ENCODE measurements at regions not wholly inside any gene's neighbourhood (a gene's known extent, or its start where the extent isn't known, plus 50 kb on each side); places are given as distances from the start of the nearest gene placed in this dataset.

DNA sequence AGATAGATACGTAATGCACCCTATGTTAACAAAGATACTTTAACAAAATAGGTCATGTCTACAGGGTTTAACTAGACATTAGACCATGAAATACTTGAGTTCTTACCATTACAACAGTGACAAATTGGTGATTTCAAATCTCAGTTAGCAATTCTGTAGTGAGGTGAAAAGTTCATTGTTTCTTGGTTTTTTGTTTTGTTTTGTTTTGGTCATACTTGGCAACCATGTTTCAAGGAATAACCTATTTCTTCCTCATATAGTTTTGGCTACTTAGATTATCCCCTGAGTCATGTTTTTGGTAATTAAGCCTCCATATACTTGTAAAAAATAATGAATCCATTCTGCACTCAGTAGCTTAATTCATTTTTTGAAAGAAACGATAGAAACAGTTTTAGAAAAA is 1200.4 kb downstream of the DIAPH3 start:
- Histone ChIP-seq H3K9me3 (no peaks in the 10 kb centered on the region), H3K27ac (no peak overlapping the region), H3K36me3 (no peaks in the 10 kb centered on the region), H3K4me1 (ENCODE audit: insufficient read depth) (no peaks in the 10 kb centered on the region), H3K4me3 (no peak overlapping the region), H3K27me3 (no peaks in the 10 kb centered on the region)
- no peak for DNase-seq
- TF ChIP-seq POLR2A (IDR thresholded peaks at IDR 0.05) (no peak), EP300 (IDR thresholded peaks at IDR 0.05) (no peak)
- TF ChIP-seq, protein P1, sequence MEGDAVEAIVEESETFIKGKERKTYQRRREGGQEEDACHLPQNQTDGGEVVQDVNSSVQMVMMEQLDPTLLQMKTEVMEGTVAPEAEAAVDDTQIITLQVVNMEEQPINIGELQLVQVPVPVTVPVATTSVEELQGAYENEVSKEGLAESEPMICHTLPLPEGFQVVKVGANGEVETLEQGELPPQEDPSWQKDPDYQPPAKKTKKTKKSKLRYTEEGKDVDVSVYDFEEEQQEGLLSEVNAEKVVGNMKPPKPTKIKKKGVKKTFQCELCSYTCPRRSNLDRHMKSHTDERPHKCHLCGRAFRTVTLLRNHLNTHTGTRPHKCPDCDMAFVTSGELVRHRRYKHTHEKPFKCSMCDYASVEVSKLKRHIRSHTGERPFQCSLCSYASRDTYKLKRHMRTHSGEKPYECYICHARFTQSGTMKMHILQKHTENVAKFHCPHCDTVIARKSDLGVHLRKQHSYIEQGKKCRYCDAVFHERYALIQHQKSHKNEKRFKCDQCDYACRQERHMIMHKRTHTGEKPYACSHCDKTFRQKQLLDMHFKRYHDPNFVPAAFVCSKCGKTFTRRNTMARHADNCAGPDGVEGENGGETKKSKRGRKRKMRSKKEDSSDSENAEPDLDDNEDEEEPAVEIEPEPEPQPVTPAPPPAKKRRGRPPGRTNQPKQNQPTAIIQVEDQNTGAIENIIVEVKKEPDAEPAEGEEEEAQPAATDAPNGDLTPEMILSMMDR (IDR thresholded peaks at IDR 0.05): no peak
- WGBS, 3 donors: 74 to 83% (median 82%) methylated on average over 2 of the region's 2 CpGs
- intact Hi-C loops (cut with DNase I): no loop called here

DNA sequence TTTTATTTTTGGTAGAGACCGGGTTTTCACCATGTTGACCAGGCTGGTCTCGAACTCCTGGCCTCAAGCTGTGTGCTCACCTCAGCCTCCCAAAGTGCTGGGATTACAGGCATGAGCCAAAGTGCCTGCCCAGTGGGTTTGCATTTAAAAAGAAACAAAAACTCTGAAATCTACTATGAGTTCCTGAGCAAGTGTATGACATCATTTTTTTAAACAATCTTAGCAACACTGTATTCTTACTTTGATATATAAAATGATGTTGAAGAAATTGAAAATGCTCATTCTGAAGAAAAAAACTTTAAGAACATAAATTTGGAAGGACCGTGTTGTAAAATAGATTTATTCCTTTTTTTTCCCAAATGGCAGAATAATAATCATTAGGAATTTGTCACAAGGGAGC is 1199.7 kb downstream of the DIAPH3 start:
- H3K27me3 ChIP-seq: no peaks in the 10 kb centered on the region
- H3K36me3 ChIP-seq: no peaks in the 10 kb centered on the region
- H3K4me1 ChIP-seq (ENCODE audit: insufficient read depth): no peaks in the 10 kb centered on the region
- no peak overlapping the region for H3K4me3 ChIP-seq
- no peak overlapping the region for H3K27ac ChIP-seq
- DNase-seq: no peak
- WGBS, 3 donors: 65 to 71% (median 67%) methylated on average over 3 of the region's 3 CpGs
- H3K9me3 ChIP-seq: no peaks in the 10 kb centered on the region
- intact Hi-C loops (cut with DNase I): no loop called here
- TF ChIP-seq EP300 (IDR thresholded peaks at IDR 0.05) (no peak), POLR2A (IDR thresholded peaks at IDR 0.05) (no peak)
- TF ChIP-seq, protein P1 (IDR thresholded peaks at IDR 0.05): no peak

DNA sequence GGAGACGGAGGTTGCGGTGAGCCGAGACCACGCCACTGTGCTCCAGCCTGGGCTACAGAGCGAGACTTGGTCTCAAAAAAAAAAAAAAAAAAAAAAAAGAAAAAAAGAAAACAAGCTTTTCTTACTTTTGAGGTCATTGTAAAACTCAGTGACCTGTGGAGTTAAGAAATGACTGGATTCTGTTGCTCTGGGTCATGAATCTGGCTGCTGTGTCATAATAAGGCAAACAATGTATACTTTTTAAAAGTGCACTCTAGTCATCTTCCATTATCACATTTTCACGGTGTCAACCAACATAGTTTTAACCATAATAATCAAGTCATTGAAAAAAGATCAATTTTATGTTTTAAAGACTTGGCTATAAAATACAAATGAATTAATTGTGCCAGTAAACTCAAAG is 1186.6 kb downstream of the DIAPH3 start:
- no peaks in the 10 kb centered on the region for H3K4me1 ChIP-seq (ENCODE audit: insufficient read depth)
- 91 to 96% (median 91%) methylated on average over 6 of the region's 6 CpGs for WGBS, 3 donors
- H3K36me3 ChIP-seq: no peaks in the 10 kb centered on the region
- H3K4me3 ChIP-seq: no peak overlapping the region
- H3K27ac ChIP-seq: no peak overlapping the region
- no peaks in the 10 kb centered on the region for H3K27me3 ChIP-seq
- no peak for DNase-seq
- intact Hi-C loops (cut with DNase I): no loop called here
- no peak for TF ChIP-seq POLR2A (IDR thresholded peaks at IDR 0.05)
- TF ChIP-seq EP300 (IDR thresholded peaks at IDR 0.05): no peak
- TF ChIP-seq, protein P1 (IDR thresholded peaks at IDR 0.05): no peak
- H3K9me3 ChIP-seq: no peaks in the 10 kb centered on the region

DNA sequence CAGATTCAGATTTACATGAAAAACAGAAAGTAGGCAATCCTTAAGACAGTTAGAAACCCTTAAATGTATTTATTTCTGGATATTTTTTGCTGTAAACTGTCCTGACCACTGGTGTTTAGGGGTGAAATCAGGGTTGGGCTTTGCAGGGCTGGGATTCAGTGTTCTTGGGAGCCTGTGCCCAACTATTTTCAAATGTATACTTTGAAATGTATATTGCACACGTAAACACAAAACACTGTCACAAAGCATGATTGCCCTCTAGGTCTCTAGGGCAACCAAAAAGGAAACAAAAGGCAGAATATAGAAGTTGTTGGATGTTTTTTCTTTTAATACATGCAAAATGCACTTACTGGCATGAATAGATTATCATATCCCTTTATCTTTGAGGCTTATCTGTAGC is 1185.4 kb downstream of the DIAPH3 start:
- intact Hi-C loops (cut with DNase I): no loop called here
- no peak overlapping the region for H3K27ac ChIP-seq
- no peaks in the 10 kb centered on the region for H3K9me3 ChIP-seq
- TF ChIP-seq, protein P1 (IDR thresholded peaks at IDR 0.05): no peak
- TF ChIP-seq EP300 (IDR thresholded peaks at IDR 0.05) (no peak), POLR2A (IDR thresholded peaks at IDR 0.05) (no peak)
- H3K4me3 ChIP-seq: no peak overlapping the region
- 70 to 74% (median 74%) methylated on average over 1 of the region's 1 CpG for WGBS, 3 donors
- H3K4me1 ChIP-seq (ENCODE audit: insufficient read depth): no peaks in the 10 kb centered on the region
- DNase-seq: no peak
- H3K36me3 ChIP-seq: no peaks in the 10 kb centered on the region
- no peaks in the 10 kb centered on the region for H3K27me3 ChIP-seq

DNA sequence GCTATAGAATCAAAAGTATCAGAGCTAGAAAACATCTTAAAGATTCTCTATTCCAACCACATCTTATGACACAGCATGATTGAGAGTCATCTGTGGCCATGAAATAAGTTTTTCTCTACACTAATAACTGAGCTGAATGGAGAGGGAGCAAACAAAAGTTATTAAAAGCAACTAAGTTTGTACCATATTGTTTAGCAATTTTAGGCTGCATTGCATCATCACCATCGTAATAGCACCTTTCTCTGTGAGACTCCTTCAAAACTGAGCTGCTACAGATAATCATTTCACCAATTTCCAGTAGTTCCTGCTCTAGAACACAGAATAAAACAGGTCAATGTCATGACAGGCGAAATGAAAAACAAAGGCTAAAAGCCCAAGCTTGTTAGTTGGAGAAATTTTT is 1183.9 kb downstream of the DIAPH3 start:
- Histone ChIP-seq H3K36me3 (no peaks in the 10 kb centered on the region), H3K27me3 (no peaks in the 10 kb centered on the region), H3K4me1 (ENCODE audit: insufficient read depth) (no peaks in the 10 kb centered on the region), H3K4me3 (no peak overlapping the region), H3K27ac (no peak overlapping the region), H3K9me3 (no peaks in the 10 kb centered on the region)
- 39 to 60% (median 48%) methylated on average over 2 of the region's 2 CpGs for WGBS, 3 donors
- no peak for DNase-seq
- intact Hi-C loops (cut with DNase I): no loop called here
- no peak for TF ChIP-seq POLR2A (IDR thresholded peaks at IDR 0.05)
- no peak for TF ChIP-seq EP300 (IDR thresholded peaks at IDR 0.05)
- TF ChIP-seq, protein P1 (IDR thresholded peaks at IDR 0.05): no peak
